ENCODE measurements at regions not wholly inside any gene's neighbourhood (a gene's known extent, or its start where the extent isn't known, plus 50 kb on each side); places are given as distances from the start of the nearest gene placed in this dataset.
"Not testable (repeated sequence)": the region's sequence is repeated elsewhere in the genome, so short reads cannot be mapped to it uniquely, and the experiment has no call there.

DNA sequence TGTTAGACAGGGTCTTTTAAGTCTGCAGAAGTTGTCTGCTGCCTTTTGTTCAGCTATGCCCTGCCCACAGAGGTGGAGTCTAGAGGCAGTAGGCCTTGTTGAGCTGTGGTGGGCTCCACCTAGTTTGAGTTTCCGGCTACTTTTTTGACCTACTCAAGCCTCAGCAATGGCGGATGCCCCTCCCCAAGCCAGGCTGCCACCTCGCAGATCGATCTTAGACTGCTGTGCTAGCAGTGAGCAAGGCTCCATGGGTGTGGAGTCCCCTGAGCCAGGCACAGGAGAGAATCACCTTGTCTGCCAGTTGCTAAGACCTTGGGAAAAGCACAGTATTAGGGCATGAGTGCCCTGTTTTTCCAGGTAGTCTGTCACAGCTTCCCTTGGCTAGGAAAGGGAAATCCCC is 664.6 kb upstream of the DPPA4 start:
- not testable (repeated sequence) for DNase-seq

GRCh38 chr3:110006913-110007312 is 669.6 kb upstream of the DPPA4 start:
- no peak for DNase-seq

GRCh38 chr3:110015231-110015963 is 678.1 kb upstream of the DPPA4 start:
- DNase-seq, result no peak

DNA sequence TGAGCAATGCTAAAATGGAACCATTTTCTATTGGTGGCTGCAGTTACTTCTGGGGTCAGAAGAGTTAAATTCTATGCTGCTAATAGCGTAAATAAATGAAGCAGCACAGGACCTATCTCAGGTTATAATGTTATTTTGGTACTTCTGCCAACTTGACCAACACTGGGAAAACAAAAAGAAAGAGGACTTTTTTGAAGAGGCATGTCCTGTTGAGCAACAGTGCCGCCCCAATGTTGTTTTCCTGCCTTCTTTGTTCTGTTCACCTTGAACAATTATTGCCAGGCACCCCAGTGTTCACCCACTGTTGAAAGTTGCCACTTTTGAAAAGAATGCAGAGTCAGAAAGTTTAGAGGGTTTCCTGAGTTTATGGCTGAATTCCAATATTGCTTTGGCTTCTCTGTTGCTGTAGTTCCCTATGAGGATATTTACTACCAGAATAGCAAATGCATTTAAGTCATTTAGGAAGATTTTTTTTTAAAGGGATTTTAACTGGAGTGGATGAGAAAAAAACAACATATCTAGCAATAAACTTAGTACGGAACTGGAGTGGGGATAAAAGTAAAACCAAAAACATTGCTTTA is 679.0 kb upstream of the DPPA4 start:
- DNase-seq, result no peak

DNA sequence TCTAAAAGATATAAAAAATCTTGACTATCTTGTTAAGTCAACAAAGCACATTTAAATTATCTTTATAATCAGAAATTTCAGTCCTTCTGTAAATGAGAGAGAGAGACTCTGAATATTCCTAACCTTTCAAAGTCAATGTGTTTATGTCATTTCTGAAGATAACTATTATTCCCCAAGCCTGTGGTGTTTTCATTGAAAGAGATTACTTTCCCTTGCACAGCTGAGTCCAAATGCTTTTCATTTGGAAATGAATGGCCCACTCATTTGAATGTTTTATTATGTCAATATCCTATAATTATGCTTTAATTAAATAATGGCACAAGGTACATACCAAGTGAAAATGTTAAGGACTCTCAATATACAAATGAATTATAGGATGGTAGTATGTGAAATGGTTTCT is 680.0 kb upstream of the DPPA4 start:
- DNase-seq, result no peak

DNA sequence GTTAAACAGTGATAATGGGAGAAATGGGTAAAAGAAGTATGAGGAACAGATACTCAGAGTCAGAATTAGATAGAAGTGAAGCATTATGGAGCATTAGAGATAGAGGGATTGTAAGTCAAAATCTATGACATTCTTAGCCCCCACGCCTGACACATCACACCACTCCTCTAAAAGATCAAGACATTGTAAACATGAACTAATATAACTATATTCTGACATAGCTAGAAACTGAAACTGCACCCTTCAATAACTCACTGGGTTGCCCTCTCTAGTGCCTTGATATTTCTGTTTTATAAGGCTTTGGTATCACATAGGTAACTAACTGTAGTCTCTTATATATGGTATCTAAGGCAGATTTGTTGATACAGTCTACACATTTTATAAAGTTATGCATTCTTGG is 684.3 kb upstream of the DPPA4 start:
- DNase-seq, result no peak

DNA sequence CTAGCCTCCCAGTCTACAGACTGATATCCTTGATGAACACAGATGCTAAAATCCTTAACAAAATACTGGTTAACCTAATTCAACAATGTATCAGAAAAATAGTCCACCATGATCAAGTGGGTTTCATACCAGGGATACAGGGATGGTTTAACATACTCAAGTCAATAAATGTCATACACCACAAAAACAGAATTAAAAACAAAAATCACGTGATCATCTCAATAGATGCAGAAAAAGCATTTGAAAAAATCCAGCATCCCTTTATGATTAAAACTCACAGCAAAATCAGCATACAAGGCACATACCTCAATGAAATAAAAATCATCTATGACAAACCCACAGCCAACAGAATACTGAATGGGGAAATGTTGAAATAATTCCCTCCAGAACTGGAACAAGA is 685.7 kb upstream of the DPPA4 start:
- not testable (repeated sequence) for DNase-seq

GRCh38 chr3:110026421-110026820 is 689.1 kb upstream of the DPPA4 start:
- DNase-seq, result no peak

DNA sequence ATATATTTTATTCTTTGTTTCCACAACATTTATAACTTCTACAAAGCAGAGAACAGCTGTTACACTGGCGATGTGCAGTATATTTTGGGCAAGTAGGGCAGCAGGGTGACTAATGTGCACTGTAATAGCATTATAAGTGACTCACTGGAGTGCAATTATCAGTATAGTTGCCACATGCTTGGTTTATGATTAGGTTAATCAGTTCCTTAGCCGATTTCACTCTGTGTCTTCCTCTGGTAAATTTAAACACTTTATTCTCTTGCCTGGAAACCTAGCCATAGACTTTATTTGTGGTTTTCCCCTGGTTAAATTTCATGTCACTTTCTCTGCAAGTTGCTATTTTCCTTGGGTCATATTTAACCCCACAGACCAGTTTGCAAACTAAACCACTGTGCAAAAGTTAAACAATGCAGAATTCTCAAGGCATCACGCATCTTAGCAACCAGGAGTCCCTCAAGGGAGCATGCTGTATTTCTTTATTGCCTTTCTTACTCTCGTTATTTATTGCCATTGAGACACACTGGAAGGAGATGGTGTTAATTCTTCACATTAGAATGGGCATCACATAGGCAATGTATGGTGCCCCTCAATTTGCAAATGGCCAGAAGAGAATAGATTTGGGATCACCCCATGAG is 690.2 kb upstream of the DPPA4 start:
- DNase-seq, result no peak

- DNase-seq, result no peak
Measured at GRCh38 chr3:110031975-110032374, 694.6 kb upstream of the DPPA4 start.

DNA sequence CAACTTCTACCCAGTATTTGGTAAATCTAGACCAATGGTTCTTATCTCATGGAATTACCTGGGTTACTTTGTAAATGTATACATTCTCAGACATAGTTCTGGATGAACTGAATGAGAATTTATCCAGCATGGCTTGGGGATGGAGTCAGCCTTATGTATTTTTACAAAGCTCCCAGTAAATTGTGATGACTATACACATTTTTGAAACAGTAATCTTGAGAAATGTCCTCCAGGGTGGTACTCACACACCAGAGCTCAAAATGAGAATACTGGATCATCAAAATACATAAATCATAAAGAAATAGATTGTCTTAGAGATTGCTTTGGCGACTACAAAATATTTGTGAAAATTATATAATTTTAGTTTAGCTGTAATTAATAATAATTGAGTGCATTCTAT is 722.1 kb upstream of the DPPA4 start:
- DNase-seq, result no peak

DNA sequence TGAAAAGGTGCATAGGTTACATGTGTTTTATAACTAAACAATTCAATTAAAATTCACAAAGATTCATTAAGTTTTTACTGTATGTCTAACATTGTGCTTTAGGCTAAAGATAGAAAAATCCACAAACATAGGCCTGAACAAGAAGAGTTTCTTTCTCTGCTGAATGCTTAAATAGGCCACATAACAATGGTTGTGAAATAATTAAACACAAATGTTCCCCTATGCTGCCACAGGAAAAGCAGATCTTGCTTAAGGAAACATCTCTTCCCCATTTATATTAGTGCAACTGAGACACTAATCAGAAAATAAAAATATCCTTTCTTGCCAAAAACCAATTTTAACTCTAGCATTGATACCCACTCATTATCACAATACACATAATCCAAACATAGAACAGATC is 725.4 kb upstream of the DPPA4 start:
- no peak for DNase-seq

DNA sequence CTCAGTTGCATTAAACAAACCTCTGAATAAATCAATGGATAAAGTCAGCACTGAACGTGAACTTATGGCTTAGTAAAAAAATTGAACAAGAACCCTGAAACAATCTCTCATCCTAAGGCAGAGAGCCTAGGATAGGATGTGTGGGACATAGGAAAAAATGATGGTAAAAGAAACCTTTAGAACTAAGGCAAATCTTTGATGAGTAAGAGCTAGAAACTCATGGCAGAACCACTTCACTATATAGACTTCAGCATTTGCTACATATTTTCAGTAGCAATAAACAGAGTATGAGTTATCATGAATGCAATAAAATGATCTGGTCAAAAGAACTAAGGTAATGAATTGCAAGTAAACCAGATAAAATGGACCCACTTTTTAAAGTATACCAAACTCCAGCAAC is 725.8 kb upstream of the DPPA4 start:
- DNase-seq, result no peak

GRCh38 chr3:110066206-110066605 is 728.9 kb upstream of the DPPA4 start:
- DNase-seq, result no peak

DNA sequence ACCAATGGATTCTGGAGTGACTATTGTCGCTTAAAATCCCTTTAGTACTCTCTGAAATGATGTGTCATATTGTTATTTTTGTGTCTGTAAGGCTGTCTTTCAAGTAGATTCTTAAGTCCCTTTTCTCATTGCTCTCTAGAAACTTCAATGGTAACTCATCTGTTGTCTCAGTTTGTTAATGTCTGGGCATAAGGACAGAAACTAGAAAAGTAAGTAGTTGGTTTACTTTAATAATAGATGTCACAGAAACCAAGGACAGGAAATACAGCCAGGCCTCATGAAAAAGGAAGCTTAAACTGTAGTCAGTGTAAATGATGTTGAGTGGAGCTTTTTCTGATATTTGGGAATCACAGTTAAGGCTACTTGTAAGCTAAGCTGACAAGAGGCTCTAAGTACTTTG is 730.2 kb upstream of the DPPA4 start:
- no peak for DNase-seq

- no peak for DNase-seq
Measured at GRCh38 chr3:110069761-110070160, 732.4 kb upstream of the DPPA4 start.

GRCh38 chr3:110070161-110070916 is 733.0 kb upstream of the DPPA4 start:
- DNase-seq, result peak; percentile 9

- DNase-seq, result no peak
Measured at GRCh38 chr3:110074095-110074494, 736.7 kb upstream of the DPPA4 start.

DNA sequence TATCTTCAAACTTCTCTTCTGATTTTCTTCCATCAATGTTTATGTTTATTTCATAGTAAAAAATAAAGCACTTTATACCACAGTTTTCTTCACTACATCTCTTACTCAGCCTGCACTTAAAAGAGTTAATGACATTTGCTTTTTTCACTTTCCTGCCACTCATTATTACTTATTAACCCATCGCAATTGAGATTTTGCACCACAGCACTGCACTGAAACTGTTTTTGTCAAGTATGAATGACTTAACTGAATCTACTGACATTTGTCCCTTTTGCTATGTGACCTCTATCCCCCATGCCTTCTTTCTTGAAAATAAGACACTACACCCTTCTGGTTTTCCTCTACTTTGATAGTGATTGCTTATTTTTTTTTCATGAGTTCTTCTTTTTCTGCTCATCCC is 739.7 kb upstream of the DPPA4 start:
- DNase-seq, result no peak

GRCh38 chr3:110093411-110093810 is 756.1 kb upstream of the DPPA4 start:
- no peak for DNase-seq

DNA sequence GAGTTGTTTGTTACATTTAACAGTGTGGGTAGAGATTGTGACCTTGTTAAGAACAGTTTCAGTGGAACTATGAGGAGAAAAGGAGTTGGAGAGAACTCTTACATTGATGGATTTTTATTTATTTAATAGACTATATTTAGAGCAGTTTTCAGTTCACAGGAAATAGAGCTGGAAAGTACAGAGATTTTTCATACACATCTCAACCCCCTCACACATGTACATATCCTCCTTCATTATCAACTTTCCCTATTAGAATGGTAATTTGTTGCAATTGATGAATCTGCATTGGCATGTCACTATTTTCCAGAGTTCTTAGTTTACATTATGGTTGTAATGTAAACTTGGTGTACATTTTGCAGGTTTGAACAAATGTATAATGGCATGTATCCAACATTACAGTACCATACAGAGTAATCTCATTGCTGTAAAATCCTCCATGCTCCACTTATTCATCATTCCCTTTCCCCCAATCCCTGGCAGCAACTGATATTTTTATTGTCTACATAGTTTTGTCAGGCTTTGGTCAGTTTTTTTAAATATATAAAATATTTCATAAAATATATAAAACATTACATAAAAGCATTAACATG is 756.6 kb upstream of the DPPA4 start:
- no peak for DNase-seq

- no peak for DNase-seq
Measured at GRCh38 chr3:110099711-110100110, 762.4 kb upstream of the DPPA4 start.
